ENCODE measurements at regions not wholly inside any gene's neighbourhood (a gene's known extent, or its start where the extent isn't known, plus 50 kb on each side); places are given as distances from the start of the nearest gene placed in this dataset.

DNA sequence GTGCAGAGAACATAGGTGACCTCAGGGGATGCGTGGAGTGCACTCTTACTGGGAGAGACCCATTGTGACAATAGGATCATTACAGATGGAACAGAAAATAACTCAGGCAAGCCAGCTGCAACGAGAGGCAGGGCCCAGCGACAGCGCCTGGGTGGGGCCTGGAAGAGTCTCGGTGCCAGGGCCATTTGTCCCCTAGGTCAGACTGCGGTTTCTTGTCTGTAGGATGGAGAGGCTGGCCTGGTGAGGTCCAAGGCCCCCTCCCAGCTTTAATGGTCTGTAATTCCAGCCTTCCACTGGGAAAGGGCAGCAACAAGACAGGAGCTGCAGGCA is 208.6 kb upstream of the APCDD1 start:
- H3K27me3 ChIP-seq (replicated peaks; ENCODE audit: insufficient read depth), result no peaks in the 10 kb centered on the region
- no peak overlapping the region for H3K4me3 ChIP-seq
- intact Hi-C loops (cut with DNase I), result no loop called here
- H3K4me1 ChIP-seq (replicated peaks), result no peaks in the 10 kb centered on the region
- TF ChIP-seq, protein P1, sequence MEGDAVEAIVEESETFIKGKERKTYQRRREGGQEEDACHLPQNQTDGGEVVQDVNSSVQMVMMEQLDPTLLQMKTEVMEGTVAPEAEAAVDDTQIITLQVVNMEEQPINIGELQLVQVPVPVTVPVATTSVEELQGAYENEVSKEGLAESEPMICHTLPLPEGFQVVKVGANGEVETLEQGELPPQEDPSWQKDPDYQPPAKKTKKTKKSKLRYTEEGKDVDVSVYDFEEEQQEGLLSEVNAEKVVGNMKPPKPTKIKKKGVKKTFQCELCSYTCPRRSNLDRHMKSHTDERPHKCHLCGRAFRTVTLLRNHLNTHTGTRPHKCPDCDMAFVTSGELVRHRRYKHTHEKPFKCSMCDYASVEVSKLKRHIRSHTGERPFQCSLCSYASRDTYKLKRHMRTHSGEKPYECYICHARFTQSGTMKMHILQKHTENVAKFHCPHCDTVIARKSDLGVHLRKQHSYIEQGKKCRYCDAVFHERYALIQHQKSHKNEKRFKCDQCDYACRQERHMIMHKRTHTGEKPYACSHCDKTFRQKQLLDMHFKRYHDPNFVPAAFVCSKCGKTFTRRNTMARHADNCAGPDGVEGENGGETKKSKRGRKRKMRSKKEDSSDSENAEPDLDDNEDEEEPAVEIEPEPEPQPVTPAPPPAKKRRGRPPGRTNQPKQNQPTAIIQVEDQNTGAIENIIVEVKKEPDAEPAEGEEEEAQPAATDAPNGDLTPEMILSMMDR (IDR thresholded peaks at IDR 0.05), result no peak
- TF ChIP-seq POLR2A (IDR thresholded peaks at IDR 0.05) (no peak), POLR2AphosphoS5 (IDR thresholded peaks at IDR 0.05) (no peak)
- no peak overlapping the region for H3K27ac ChIP-seq
- H3K9me3 ChIP-seq, result no peaks in the 10 kb centered on the region
- WGBS, result 82% methylated on average over 6 of the region's 6 CpGs
- no peak for DNase-seq (ENCODE audit: low spot score)
- H3K36me3 ChIP-seq, result no peaks in the 10 kb centered on the region

DNA sequence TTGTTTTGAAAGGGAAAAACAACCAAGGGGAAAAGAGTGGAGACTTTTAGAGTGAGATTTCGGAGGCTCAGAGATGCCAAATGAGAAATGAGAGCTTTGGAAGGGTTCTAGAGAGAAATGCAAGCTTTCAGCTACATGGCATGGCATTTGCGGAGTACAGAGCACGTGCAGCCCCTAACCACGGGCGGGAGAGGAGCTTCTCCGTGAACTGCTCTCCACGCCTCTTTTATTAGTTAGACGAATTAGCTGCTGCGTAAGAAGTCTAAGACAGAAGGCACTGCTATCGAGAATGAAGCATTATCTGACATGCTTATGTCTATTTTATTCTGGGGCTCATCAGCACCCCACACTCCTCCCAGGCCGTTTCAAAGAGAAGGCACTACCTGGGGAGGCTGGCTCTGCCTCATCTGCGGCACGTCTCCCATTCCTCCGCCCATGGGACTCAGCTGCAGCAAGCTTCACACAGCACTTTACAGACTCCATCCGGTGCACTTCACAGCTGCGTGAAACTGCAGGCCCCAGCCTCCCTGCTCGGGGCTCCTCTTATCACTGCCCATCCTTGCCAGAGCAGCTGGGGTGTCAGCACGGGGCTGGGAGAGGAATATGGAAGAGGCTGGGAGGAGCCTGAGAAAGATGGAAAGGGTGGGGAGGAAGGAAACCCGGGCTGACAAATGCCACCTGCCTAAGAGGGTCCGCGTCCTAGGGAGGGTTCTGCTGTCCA is 207.3 kb upstream of the APCDD1 start:
- Histone ChIP-seq H3K36me3 (no peaks in the 10 kb centered on the region), H3K4me1 (replicated peaks) (no peaks in the 10 kb centered on the region), H3K9me3 (no peaks in the 10 kb centered on the region), H3K27ac (no peak overlapping the region), H3K27me3 (replicated peaks; ENCODE audit: insufficient read depth) (no peaks in the 10 kb centered on the region), H3K4me3 (no peak overlapping the region)
- no peak for DNase-seq (ENCODE audit: low spot score)
- TF ChIP-seq POLR2A (IDR thresholded peaks at IDR 0.05), result no peak
- TF ChIP-seq, protein P1 (IDR thresholded peaks at IDR 0.05), result no peak
- TF ChIP-seq POLR2AphosphoS5 (IDR thresholded peaks at IDR 0.05), result no peak
- intact Hi-C loops (cut with DNase I), result no loop called here
- 66% methylated on average over 21 of the region's 21 CpGs for WGBS

DNA sequence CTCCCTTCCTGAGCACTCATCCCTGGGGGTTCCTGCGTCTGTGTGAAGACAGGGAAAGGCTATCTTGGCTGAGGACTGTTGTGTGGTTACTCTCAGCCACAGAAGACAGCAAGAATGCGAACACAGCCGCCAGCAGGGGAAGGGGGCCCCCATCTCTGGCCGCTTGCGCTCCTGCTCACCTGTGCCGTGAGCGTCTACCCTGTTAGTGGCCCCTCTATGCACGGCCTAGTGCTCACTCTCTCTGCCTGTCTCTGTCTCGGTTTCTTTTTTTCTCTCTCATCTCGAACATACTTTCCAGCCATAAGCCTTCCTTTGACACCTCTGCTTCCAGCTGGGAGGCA is 206.7 kb upstream of the APCDD1 start:
- TF ChIP-seq POLR2AphosphoS5 (IDR thresholded peaks at IDR 0.05), result no peak
- TF ChIP-seq, protein P1 (IDR thresholded peaks at IDR 0.05), result no peak
- TF ChIP-seq POLR2A (IDR thresholded peaks at IDR 0.05), result no peak
- H3K9me3 ChIP-seq, result no peaks in the 10 kb centered on the region
- DNase-seq (ENCODE audit: low spot score), result no peak
- no peaks in the 10 kb centered on the region for H3K27me3 ChIP-seq (replicated peaks; ENCODE audit: insufficient read depth)
- intact Hi-C loops (cut with DNase I), result no loop called here
- H3K36me3 ChIP-seq, result no peaks in the 10 kb centered on the region
- no peaks in the 10 kb centered on the region for H3K4me1 ChIP-seq (replicated peaks)
- no peak overlapping the region for H3K27ac ChIP-seq
- H3K4me3 ChIP-seq, result no peak overlapping the region
- WGBS, result 84% methylated on average over 10 of the region's 10 CpGs

DNA sequence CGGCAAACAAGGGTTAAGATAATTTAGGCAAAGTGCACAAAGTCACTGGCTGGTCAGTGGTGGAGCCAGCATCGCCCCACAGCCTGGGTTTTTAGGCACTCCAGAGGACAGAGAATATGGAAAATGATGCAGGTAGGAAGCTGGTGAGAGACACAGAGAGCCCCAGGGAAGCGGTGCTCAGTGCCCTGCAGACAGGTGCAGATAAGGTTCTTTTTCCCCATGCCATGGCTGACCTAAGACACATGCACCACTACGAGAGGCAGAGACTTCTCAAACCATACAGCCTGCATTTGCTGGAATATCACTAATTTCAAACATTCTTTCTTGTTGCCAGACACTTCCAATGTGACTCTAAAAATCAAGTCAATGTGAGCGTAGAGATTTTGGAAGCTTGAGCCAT is 205.7 kb upstream of the APCDD1 start:
- Histone ChIP-seq H3K36me3 (no peaks in the 10 kb centered on the region), H3K4me3 (no peak overlapping the region), H3K9me3 (no peaks in the 10 kb centered on the region), H3K27me3 (replicated peaks; ENCODE audit: insufficient read depth) (no peaks in the 10 kb centered on the region), H3K4me1 (replicated peaks) (no peaks in the 10 kb centered on the region), H3K27ac (no peak overlapping the region)
- TF ChIP-seq, protein P1 (IDR thresholded peaks at IDR 0.05), result no peak
- TF ChIP-seq POLR2A (IDR thresholded peaks at IDR 0.05) (no peak), POLR2AphosphoS5 (IDR thresholded peaks at IDR 0.05) (no peak)
- intact Hi-C loops (cut with DNase I), result no loop called here
- 97% methylated on average over 5 of the region's 5 CpGs for WGBS
- DNase-seq (ENCODE audit: low spot score), result no peak

DNA sequence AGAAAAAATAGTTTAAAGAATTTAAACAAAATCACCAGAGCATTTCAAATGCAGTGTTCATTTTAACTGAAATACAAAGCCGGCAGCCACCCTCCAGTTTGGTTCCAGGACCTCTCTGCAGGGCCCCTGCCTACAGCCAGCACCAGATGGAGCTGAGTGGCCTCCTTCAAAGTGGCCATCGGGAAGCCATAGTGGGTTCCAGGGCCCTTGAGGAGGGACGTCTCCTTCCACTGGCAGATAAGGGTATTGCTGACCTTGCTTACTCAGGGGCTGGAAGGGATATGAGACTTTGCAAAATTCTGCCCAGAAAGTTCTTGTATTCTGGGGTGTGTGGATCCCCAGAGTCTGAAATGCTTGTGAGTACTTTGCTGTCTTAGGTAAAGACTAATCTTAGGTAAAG is 205.2 kb upstream of the APCDD1 start:
- TF ChIP-seq POLR2AphosphoS5 (IDR thresholded peaks at IDR 0.05), result no peak
- no peak for TF ChIP-seq POLR2A (IDR thresholded peaks at IDR 0.05)
- TF ChIP-seq, protein P1 (IDR thresholded peaks at IDR 0.05), result no peak
- DNase-seq (ENCODE audit: low spot score), result no peak
- Histone ChIP-seq H3K27ac (no peak overlapping the region), H3K4me1 (replicated peaks) (no peaks in the 10 kb centered on the region), H3K36me3 (no peaks in the 10 kb centered on the region), H3K4me3 (no peak overlapping the region), H3K9me3 (no peaks in the 10 kb centered on the region), H3K27me3 (replicated peaks; ENCODE audit: insufficient read depth) (no peaks in the 10 kb centered on the region)
- intact Hi-C loops (cut with DNase I), result no loop called here
- 92% methylated on average over 3 of the region's 3 CpGs for WGBS

All from prostate gland (tissue), 2 donors.